Mesenteric fat pad (tissue), 1 donor: ENCODE measurements at regions not wholly inside any gene's neighbourhood (a gene's known extent, or its start where the extent isn't known, plus 50 kb on each side); places are given as distances from the start of the nearest gene placed in this dataset.
"Not testable (repeated sequence)": the region's sequence is repeated elsewhere in the genome, so short reads cannot be mapped to it uniquely, and the experiment has no call there.

Source experiments
- DNase-seq: peaks from one replicate; pipeline ENCODE4 v3.0.0-alpha.2; 2020; ENCODE audit warnings: low spot score
- donor health status: DM: yes; HTN: yes; CAD: no.

DNA sequence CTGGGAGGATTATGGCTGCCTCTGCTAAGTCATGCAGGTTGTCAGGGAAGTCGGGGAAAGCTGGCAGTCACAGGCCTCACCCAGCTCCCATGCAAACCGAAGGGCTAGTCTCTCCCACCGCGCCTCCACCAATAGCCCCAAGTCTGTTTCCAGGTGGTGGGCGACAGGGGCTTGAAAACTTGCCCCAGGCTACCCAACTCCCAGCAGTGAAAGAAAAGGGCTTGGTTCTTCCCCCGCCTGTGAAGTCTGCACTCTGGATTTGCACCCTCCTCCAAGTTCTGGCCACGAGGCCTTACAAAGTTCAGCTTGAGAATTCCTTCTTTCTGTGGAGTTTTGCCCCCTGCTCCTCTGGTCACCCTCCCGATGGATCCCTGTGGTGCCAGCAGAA lies 99.9 kb upstream of the CHST15 start:
- DNase-seq: no peak

DNA sequence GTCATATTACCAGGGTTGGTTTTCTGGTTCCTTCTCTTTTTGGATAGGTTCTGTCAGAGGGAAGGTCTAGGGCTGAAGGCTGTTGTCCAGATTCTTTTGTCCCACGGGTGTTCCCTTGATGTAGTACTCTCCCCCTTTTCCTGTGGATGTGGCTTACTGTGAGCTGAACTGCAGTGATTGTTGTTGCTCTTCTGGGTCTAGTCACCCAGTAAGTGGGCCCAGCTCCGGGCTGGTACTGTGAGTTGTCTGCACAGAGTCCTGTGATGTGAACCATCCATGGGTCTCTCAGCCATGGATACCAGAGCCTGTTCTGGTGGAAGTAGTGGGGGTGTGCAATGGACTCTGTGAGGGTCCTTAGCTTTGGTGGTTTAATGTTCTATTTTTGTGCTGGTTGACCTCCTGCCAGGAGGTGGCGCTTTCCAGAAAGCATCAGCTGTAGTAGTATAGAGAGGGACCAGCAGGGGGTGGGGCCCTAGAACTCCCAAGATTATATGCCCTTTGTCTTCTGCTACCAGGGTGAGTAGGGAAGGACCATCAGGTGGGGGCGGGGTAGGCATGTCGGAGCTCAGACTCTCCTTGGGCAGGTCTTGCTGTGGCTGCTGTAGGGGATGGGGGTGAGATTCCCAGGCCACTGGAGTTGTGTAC lies 99.4 kb upstream of the CHST15 start:
- DNase-seq: peak; percentile 72

DNA sequence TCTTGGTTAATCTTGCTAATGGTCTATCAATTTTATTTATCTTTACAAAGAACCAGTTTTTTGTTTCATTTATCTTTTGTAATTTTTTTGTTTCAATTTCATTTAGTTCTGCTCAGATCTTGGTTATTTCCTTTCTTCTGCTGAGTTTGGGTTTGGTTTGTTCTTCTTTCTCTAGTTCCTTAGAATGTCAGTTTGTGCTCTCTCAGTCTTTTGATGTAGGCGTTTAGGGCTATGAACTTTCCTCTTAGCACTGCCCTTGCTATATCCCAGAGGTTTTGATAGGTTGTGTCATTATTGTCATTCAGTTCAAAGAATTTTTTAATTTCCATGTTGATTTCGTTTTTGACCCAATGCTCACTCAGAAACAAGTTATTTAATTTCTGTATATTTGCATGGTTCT lies 97.1 kb upstream of the CHST15 start:
- not testable (repeated sequence) for DNase-seq

DNA sequence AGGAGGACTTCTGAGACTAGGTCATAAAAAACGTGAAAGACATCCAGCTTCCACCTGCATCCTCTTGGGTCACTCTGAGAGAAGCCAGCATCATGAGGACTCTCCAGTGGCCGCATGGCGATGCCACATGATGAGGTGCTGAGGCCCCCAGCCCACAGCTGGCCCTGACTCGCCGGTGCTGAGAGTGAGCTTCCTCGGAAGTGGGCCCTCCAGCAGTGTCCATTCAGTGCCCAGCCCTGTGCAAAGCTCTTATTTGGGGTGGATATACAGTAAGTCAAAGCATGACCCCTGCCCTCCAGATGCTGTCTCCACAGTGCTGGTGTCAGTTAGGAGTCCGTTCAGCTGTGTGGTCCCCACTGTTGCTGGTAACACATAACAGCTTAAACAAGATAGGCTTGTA lies 93.6 kb upstream of the CHST15 start:
- DNase-seq: peak; percentile 51

DNA sequence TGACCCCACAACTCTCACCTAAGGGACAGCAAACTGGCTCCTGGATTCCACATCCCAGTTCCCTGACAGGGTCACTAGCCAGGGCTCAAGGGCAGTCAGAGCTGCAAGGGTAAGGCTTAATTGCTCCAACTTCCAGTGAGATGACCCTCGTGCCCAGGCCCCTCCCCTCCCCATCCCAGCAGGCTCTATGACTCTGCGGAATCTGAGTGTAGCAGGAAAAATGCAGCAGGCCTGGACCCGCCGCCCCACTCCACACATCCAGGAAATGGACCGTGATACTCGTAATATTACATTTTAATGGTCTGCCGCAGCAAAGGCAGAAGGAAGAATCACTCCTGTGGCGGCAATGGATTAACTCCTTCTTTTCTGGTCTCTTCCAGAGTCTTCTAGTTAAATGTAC lies 91.7 kb upstream of the CHST15 start:
- DNase-seq: no peak

DNA sequence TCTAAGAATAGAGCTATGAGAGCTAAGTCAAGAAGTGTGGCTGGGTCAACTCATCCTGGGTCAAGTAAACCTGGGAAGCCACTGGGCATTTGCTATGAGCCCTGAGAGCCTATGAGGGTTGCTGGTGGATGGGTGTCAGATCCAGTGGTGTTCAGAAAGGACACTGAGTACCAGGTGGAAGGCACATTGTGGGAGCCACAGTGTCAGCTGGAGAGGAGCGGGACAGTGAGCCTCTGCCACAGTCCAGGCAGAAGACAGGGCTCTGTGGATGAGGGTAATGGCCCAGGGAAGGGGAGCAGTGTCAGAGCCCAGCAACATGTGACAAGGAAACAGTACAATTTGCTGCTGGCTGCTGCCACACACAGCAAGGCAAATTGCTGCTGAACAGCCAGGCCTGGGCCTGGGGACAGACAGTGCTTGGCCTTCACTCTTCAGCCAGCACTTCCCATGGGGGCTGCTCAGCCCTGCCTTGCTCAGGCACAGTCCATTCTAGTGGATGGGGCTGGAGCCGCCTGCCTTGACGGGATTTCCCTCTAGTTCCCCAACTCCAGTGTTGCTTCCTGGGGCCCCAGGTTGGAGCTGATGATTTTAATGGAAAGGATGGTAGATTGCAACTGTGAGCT lies 90.9 kb upstream of the CHST15 start:
- peak; percentile 79 for DNase-seq

DNA sequence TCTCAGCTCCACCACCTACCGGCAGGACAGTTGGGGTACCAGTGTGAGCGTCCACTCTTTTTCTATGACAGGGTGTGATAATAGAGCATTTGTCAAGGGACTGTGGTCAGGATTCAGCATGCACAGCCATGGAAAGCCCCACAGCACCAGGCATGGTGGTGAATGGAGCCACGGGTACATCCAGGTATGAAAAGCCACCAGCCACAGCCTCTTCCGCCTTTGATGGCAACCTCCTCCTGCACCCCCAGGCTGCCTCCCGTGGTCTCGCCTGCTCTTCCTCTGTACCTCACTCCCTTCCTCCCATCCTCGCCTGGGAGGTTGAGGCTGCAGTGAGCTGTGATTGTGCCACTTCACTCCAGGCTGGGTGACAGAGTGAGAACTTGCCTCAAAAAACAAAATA lies 90.2 kb upstream of the CHST15 start:
- DNase-seq: peak; percentile 37

DNA sequence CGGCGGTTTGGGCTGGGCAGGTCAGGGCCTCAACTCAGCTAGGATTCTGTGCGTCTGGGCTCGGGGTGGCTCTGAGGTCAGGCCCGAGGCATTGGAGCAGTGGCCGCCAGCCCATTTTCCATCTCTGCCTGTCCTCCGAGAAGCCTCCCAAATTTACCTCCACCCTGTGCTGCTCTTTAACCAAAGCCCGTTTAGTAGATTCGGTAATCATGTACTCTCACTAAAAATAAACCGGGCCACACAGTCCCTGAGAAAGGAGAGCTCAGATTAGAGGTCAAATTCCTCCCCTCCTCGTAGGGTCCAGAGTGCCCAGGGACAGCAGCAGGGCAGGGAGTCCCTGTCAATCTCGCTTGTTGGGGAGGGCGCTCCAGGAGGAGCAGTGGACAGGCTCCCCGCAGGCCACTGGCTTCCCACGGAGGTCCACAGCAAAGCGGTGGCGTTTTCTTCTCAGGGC lies 88.7 kb upstream of the CHST15 start:
- peak; percentile 78 for DNase-seq

DNA sequence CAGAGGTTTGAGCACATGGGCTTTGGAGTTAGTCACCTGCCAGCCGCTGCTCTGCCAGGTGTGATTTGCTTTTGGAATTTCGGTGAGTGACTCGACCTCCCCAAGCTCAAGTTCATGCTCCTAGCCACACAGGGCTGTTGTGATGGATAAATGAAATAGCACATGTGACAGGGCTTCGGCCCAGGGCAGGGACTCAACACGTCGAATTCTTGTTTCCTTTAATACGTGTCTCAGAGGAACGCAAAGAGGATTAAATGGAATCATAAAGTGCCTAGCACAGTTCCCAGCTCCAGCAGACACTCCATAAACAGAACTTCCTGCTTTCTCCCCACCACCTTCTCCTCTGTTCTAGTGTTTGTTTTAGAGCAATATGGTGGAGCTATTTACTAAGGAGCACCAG lies 88.3 kb upstream of the CHST15 start:
- DNase-seq: peak; percentile 33

DNA sequence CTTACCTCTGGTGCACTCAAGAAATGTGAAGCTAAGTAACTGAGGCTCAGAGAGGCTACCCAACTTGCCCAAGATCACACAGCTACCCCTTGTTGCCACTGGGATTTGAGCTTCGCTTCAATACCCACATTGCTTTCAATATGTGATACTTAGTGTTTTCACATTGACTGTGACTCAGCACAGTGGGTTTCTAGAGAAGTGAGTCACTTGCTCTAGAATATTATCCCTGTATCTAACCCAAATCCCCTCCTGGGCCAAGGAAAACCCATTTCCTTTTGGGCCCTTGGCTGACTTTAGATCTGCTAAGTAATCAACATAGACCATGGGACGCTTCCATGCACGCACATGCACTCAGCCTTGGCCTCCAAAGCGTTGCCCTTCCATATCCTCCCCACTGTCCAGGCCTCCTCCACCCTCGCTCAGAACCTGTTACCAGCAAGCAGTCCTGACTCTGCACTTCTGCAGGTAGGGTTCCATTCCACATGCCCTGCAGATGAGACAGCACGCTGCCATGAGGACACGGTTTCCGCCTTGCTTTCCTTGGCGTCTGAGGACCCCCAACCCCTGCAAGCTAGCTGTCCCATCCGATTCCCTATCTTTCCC lies 87.7 kb upstream of the CHST15 start:
- peak; percentile 75 for DNase-seq

DNA sequence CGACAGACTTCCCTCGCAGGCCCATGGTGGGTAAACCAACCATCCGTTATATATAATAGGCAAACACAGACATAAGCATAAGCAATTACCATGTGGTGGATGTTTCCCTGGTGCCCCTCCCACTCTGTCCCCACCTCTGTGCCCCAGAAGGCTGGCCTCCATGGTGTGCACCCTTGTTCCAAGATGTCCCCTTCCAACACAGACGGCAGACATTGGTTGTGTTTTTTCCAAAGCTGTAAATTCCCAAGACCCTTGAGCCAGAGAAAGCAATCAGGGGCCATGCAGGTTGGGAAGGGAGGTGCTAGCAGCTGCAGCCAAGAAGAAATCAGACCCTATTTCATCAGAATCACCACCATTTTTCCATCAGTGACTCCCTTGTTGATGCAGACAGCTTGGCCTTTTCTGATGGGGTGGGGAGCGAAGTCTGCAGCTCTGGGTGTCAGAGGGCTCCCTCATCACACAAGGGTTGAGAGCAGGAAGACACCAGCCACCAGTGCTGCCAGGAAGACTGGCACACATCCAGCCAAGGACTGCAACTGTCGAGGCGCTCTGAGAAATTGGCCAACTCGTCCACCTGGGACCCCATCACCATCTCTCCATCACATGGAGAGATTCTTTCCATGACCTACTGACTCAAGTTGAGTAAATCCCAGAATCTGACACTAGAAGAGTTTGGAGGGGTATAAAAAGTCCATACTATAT lies 86.8 kb upstream of the CHST15 start:
- DNase-seq: peak; percentile 60

DNA sequence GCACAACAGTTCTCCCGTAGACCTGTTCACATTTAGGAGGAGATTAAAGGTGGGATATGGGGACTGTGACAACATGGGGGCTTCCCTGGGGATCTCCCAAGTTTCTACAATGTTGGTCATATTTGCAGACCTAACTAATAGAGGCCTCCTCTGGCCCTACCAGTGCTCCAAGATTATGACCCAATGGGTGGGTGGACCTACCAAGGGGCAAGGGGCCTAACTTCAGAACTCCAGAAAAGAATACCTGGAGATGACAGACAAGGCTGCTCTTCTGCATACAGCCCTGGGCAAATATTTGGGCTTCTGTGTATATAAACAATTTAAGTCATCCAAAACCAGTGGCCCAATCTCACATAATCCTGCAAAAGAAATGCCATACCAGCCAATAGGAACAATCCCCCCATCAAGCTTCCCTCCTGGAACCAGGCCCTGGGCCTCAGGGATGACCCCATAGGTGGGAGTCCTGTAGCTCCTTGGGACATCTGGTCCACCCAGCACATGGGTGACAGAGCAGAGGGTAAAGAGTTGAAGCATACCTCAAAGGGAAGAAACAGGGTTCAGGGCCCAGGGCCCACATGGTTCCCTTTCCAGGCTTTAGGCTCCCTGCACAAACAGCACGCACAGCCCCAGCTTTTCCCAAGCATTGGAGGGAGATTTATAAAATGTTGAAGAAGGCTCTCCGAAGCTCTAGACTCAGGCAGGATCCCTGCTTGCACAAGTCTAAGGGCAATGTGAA lies 86.1 kb upstream of the CHST15 start:
- peak; percentile 53 for DNase-seq

DNA sequence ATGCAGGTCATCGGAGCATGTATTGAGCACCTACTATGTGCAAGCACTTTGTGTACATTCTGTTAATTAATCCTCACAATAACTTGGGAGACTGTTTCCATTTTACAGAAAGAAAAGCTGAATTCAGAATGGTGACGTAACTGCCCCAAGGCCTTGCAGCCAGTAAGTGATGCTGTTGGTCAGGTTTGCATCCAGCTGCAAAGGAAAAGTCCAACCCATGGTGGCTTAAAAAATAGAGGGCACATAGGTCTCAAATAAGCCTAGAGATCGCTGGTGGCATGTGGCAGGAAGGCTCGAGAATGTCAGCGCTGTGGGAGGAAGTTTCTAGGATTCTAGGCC lies 83.8 kb upstream of the CHST15 start:
- no peak for DNase-seq

DNA sequence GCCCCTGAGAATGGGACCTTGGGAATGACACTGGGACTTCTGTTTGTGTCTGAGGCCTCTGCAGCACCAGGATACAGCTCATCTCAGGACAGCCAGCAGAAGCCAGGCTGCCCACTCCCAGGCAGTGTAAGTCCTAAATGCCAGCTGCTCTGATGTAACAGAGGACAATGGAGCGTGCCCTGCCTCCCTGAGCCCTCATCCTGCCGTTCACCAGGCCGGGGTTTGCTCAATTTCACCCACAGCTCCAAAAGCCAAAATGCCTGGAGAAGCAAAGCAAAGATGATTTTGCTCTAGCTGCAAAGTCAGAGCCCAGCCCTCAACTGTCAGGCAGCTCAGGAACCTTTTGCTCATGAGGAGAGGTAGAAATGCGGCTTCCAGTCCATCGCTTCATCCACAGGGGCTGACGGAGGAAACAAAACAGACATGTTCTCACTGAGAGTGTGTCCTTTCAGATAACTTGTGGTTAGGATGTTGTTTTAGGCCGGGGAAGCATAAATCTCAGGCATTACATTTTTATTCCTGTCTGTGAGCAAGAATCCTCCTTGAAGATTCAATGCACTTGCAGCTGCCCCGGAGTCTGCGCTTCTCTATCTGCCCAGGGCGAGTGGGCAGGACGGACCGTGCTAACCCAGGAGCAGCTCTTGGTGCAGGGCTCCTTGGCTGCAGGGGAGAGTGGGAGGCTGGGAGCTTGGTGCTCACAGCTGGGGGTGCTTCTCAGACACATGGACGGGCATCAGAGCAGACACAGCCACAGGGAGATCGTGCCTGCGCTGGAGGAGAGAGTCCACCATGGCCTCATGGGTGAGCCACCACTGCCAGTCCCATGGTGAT lies 83.2 kb upstream of the CHST15 start:
- DNase-seq: no peak

DNA sequence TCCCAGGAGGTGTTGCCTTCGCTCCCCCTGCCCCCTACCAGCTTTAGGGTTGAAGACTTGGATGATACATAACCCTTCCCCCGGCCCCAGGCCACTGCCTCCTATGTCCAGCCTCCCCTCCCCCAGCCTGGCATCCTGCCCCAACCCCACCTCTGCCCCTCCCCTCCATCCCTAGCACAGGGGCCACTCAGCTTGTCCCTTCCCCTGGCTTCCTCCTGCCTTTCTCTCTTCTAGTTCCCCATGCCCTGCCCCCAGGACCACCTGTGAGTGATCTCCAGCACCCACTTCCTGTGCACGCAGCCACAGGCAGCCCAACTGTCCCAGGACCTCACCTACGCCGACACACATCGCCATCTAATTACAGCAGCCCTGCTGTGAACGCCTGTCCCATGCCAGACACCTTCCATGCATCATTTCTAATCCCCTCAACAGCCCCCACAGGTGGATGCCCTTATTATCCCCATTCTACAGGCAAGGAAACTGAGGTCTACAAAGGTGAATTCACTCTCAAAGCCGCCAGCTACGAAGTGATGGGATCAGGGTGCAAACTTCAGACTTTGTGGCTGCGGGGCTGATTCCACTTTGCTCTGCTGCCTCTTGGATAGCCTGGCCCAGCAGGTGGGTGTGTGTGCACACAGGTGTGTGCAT lies 82.4 kb upstream of the CHST15 start:
- DNase-seq: no peak

DNA sequence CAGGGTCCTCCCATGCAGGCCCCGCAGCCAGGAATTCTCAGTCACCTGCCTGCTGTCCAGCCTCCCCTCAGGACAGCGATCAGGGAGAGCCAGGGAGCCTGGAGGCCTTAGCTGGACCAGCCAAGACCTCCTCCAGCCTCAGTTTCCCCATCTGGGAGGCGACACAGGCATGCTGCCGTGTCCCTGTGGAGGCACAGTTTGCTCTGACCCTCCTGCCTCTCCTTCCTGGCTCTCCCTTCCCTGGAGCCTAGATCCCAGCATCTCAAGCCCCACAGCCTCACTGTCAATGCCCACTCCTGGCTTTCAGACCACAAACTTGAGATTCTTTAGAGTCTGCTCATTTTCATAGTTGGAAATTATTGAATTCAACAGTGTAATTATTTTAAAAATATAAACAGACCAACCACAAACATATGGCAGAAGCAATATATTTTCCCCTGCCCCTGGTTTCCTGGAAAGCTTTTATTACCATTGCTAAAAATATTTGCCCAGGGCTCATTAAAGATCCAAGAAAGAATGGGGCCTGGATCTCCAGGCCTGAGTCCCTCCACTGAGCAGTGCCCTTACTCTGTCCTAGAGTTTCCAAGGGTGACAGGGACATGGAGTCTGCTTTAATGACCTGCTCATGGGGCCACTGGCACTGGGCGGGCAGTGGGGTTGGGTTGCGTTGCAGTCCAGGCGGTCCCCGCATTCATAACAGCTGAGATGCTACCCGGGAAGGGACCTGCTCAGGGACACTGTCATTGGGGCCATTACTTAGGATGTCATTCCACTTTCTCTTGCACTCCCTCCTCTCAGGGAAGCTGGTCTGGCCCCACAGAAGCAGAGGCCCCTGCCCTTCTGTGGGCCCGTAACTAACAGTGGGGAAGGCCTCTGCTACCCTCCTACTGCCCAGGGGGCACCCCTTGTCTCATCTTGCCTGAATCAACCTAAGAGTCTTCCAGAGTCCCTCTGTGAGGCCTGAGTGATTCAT lies 81.6 kb upstream of the CHST15 start:
- DNase-seq: peak; percentile 87

DNA sequence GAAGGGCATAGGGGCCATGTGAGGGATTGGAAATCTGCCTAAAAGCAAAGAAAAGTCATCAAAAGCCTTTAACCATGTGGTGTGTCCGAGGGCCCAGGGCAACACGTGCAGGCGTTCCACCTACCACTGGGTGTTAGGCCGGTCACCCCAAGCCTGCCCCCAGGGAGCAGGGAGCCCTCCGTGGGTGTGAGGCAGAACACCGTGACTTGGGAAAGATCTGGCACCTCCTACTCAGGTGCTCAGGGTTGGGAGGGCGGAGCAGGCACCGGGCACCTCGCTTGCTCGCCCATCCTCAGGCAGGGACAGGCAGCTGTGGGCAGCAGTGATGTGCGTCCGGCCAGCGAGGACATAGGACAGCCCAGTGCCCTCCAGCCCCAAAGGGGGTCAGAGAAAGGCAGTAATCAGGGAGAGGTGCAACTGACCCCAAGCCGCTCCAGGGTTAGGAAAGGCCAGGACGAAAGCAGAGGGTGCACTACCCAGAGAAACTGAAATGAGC lies 80.7 kb upstream of the CHST15 start:
- peak; percentile 69 for DNase-seq

DNA sequence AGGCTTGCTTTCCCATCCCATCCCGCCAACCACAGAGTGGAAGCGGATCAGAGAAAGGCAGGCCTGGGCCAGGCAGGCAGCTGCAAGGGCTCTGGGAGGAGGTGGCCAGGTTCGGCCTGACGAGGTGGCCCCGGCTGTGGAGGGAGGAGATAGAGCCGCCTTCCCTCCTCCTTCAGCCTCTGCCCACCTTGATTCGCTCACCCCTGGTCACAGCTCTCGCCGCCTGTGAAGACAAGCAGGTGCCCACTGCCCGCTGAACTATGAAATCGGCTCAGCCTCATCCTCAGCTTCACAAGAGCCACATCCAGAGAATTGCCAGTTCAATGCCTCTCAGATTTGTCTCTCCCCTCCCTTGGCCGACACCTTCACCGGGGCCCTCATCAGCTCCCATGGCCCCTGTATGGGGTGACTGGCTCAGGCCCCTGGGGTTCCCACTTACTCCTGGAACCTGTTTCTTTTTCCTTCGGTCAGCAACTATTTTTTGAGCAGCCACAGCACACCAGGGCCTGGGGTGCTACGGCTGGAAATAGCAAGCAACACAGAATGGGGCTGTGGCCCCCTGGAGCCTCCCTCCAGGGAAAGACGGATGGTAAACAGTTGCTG lies 80.0 kb upstream of the CHST15 start:
- peak; percentile 30 for DNase-seq
